GM13976 (cell line): ENCODE measurements at regions not wholly inside any gene's neighbourhood (a gene's known extent, or its start where the extent isn't known, plus 50 kb on each side); places are given as distances from the start of the nearest gene placed in this dataset.

Experiments
- DNase-seq: peaks from one replicate; pipeline ENCODE4 v3.0.0; 2012; ENCODE audit warnings: low spot score
- in situ Hi-C: fragments of 300-500 bp; cut with MboI; formaldehyde crosslinking; loops from one replicate; pipeline ENCODE4 v1.12.0; 2022; ENCODE audit warnings: low sequenced_read_pairs, mixed read lengths, inconsistent platforms; ENCODE audit not compliant: unreplicated experiment
- TF ChIP-seq, protein P1 (sequence below): IDR thresholded peaks from 2 replicates; pipeline ENCODE4 v1.5.1; 2012; ENCODE audit warnings: borderline replicate concordance, mild to moderate bottlenecking; ENCODE audit not compliant: insufficient read depth; ENCODE audit errors: extremely low read depth, missing control alignments, control extremely low read depth

GRCh38 chr4:83846193-83846830 is 310.4 kb downstream of the GPAT3 start:
- in situ Hi-C loops: no loop called here
- DNase-seq: no peak
- TF ChIP-seq, protein P1, sequence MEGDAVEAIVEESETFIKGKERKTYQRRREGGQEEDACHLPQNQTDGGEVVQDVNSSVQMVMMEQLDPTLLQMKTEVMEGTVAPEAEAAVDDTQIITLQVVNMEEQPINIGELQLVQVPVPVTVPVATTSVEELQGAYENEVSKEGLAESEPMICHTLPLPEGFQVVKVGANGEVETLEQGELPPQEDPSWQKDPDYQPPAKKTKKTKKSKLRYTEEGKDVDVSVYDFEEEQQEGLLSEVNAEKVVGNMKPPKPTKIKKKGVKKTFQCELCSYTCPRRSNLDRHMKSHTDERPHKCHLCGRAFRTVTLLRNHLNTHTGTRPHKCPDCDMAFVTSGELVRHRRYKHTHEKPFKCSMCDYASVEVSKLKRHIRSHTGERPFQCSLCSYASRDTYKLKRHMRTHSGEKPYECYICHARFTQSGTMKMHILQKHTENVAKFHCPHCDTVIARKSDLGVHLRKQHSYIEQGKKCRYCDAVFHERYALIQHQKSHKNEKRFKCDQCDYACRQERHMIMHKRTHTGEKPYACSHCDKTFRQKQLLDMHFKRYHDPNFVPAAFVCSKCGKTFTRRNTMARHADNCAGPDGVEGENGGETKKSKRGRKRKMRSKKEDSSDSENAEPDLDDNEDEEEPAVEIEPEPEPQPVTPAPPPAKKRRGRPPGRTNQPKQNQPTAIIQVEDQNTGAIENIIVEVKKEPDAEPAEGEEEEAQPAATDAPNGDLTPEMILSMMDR: no peak

DNA sequence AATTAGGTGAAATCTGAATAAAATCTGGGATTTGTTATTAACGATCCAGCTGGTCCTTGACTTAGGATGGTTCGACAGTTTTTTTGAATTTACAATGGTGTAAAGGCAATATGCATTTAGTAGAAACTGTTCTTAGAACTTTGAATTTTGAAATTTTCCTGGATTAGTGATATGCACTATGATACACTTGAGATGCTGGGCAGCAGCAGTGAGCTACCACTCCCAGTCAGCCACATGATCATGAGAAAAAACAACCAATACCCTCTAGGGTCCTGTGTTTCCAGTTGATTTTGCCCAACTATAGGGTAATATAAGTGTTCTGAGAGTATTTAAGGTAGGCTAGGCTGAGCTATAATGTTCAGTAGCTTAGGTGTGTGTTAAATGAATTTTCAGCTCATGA is 303.7 kb downstream of the GPAT3 start:
- in situ Hi-C loops: no loop called here
- DNase-seq: no peak
- TF ChIP-seq, protein P1: no peak

DNA sequence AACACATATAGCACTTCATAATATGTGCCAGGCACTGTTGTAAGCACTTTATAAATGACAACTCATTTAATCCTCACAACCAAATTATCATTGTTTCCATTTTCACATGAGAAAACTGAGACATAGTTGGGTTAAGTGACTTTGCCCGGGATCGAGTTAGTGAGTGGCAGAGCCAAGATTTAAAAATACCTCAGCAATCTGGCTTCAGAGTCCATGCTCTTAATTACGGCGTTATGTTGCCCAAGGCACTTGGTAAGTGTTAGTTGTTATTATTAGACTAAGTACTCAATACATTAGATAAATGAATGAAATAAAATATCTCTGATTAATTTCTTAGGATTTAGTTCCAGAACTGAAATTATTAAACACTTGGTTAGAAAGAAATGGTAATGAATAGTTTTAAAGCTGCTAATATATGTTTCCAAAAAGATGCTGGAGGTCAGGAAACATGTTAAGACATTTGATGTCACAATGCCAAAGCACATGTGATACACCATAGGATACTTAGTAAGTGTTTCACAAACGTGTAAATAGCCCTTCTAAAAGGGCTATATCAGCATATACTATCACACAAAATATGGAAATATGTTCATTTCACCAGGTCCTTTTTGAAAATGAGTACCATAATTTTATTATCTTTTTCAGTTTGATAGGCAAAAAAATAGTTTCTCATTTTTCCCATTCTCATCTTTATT is 301.9 kb downstream of the GPAT3 start:
- no peak for DNase-seq
- TF ChIP-seq, protein P1: no peak
- in situ Hi-C loops: no loop called here

DNA sequence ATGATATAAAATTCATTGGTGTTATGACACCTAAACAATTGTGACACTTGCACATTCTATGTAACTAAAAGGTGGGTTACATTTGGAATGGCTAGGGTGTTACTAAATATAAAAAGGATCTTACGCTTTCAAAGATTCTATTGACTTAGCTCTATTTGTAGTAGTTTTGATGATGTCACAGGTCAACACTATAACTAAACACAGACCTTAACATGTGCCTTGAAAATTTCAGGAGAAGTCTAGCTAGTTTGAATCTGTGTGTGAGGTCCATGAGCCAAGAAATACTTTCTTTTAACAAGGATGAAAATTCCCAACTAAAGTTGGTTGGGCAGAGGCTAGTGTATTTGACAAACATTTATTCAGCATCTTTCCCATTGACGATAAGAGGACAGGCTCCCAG is 298.0 kb downstream of the GPAT3 start:
- in situ Hi-C loops: no loop called here
- DNase-seq: no peak
- TF ChIP-seq, protein P1: no peak

DNA sequence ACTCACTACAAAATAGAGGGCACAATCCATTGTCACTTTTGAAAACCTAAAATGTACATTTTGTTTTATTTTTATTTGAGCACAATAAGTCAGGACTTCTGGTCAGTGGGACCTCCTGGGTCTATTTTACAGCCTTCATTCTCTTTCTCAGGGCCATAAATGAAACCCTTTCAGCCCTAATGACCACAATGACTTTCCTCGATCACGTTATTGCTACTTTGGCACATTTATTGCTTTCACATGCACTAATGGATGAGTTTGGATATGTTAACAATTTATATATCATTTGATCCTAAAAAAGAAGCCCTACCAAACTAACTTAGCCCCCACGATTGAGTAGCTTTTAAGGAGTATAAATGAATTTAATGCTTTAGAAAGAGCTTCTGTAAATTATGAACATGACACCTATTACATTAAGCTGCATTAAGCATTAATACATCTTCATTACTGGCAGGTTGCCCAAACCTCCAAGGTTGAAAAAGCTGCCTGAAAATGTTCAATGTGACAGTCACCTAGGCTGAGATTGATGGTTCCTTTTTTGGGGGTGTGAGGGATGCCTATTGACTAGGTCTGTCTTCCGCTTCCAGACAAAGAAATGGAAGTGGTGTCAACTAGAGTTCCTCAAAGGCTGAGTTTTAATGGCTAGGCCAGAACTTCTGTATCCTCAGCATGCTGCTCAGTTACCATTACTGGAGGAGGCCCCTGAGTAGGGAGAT is 296.4 kb downstream of the GPAT3 start:
- no peak for DNase-seq
- in situ Hi-C loops: no loop called here
- TF ChIP-seq, protein P1: no peak

GRCh38 chr4:83831588-83831987 is 295.7 kb downstream of the GPAT3 start:
- DNase-seq: no peak
- TF ChIP-seq, protein P1: no peak
- in situ Hi-C loops: no loop called here
